HepG2 (cell line): ENCODE measurements at regions not wholly inside any gene's neighbourhood (a gene's known extent, or its start where the extent isn't known, plus 50 kb on each side); places are given as distances from the start of the nearest gene placed in this dataset.

Experiments
- AHR ChIP-seq: IDR thresholded peaks from 2 replicates; pipeline ENCODE4 v1.6.1; 2018; ENCODE audit warnings: missing genetic modification reagents, missing compliant biosample characterization
- DMAP1 ChIP-seq: IDR thresholded peaks from 2 replicates; pipeline ENCODE4 v1.6.1; 2016
- FOXA1 ChIP-seq, 2 experiments: fragments of 450-650 bp in 1 of 2; sonication (generic) in 1 of 2; formaldehyde crosslinking in 1 of 2; IDR thresholded peaks; 2 replicates each; pipeline versions ENCODE4 v1.4.0 to v1.6.1; 2016 to 2020; ENCODE audit warnings: missing genetic modification reagents in 1 of 2
- HDAC6 ChIP-seq: fragments of 200-600 bp; sonication (generic); IDR thresholded peaks from 2 replicates; pipeline ENCODE4 v1.7.0; 2017; ENCODE audit warnings: mild to moderate bottlenecking, antibody characterized with exemption, low read length, low read depth
- HMG20A ChIP-seq: IDR thresholded peaks from 2 replicates; pipeline ENCODE4 v1.6.1; 2016; ENCODE audit warnings: borderline replicate concordance
- MED1 ChIP-seq: sonication (generic); formaldehyde crosslinking; IDR thresholded peaks from 2 replicates; pipeline ENCODE4 v1.4.0; 2020; ENCODE audit warnings: missing genetic modification reagents
- NFATC3 ChIP-seq: sonication (generic); formaldehyde crosslinking; IDR thresholded peaks from 2 replicates; pipeline ENCODE4 v1.5.1; 2020; ENCODE audit warnings: mild to moderate bottlenecking, missing genetic modification reagents
- POLR2AphosphoS5 ChIP-seq: IDR thresholded peaks from 2 replicates; pipeline ENCODE4 v1.6.1; 2012; ENCODE audit warnings: low read depth, low read length
- SALL1 ChIP-seq: sonication (generic); formaldehyde crosslinking; IDR thresholded peaks from 2 replicates; pipeline ENCODE4 v1.8.0; 2022; ENCODE audit warnings: mild to moderate bottlenecking, missing genetic modification reagents
- SIN3B ChIP-seq: fragments of 150-350 bp; IDR thresholded peaks from 2 replicates; pipeline ENCODE4 v1.6.1; 2014; ENCODE audit warnings: low read length
- TCF7 ChIP-seq: sonication (generic); IDR thresholded peaks from 2 replicates; pipeline ENCODE4 v1.6.1; 2016; ENCODE audit warnings: antibody characterized with exemption, low read depth
- ZNF329 ChIP-seq: sonication (generic); formaldehyde crosslinking; IDR thresholded peaks from 2 replicates; pipeline ENCODE4 v1.9.0; 2021; ENCODE audit warnings: low read depth, mild to moderate bottlenecking, missing genetic modification reagents
- ZNF382 ChIP-seq: sonication (generic); formaldehyde crosslinking; IDR thresholded peaks from 2 replicates; pipeline ENCODE4 v1.5.0; 2020; ENCODE audit warnings: missing genetic modification reagents, mild to moderate bottlenecking, borderline replicate concordance
- ZNF616 ChIP-seq: sonication (generic); formaldehyde crosslinking; IDR thresholded peaks from 2 replicates; pipeline ENCODE4 v1.5.0; 2020; ENCODE audit warnings: low read depth, mild to moderate bottlenecking, missing genetic modification reagents
- ZNF776 ChIP-seq: sonication (generic); formaldehyde crosslinking; IDR thresholded peaks from 2 replicates; pipeline ENCODE4 v1.4.0; 2020; ENCODE audit warnings: mild to moderate bottlenecking, missing genetic modification reagents
- TF ChIP-seq, protein P1 (sequence below): sonication (generic); formaldehyde crosslinking; IDR thresholded peaks from 2 replicates; pipeline ENCODE4 v1.4.0; 2020; ENCODE audit warnings: low read depth, mild to moderate bottlenecking, missing genetic modification reagents
- TF ChIP-seq, protein P2 (sequence below): sonication (generic); formaldehyde crosslinking; IDR thresholded peaks from 2 replicates; pipeline ENCODE4 v1.5.0; 2020; ENCODE audit warnings: mild to moderate bottlenecking, missing genetic modification reagents, borderline replicate concordance
- TF ChIP-seq, protein P3 (sequence below): sonication (generic); formaldehyde crosslinking; IDR thresholded peaks from 2 replicates; pipeline ENCODE4 v1.5.0; 2020; ENCODE audit warnings: mild to moderate bottlenecking, missing genetic modification reagents

DNA sequence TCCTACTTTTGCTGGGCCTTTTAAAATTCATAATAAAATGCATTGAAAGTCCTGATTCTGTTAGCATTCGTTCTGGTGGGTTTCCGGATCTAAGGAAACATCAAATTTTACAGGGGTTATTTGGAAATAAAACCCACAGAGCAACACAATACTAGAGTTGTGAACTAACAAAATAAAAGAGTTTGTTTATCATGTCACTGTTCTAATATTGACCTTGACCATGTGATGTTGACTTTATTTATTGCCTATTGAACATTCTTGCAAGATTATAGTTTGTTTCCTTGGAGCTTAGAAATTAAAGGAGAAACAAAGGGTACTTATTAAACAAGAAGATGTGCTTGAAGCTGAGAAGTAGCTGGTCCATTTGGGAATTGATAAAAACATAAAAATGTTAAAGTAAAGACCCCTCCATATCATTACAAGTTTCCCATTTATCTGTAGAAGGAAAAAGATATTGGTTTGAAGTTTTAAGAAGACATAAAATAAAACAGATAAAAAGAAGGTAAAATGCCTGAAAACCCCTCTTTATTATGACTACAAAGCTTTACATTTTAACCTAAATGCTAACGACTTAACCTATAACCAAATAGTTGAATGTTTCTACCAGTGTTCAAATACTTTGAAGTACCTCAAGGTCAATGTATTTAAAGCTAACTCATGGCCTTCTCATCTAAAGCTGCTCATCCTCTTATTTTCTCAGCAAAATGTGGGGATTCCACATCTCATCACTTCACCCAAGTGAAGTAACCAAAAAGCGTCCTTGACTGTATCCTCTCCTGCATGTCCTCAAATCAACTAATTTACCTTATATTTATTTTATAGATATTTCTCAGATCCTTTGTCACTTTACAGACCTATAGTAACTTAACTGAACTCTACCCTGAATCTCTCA is 179.6 kb downstream of the GASK1B start (continued):
- peak; percentile 78 for TF ChIP-seq FOXA1 (IDR thresholded peaks at IDR 0.05)
- TF ChIP-seq FOXA1 (CRISPR knock-in tag; IDR thresholded peaks at IDR 0.05) = peak; percentile 82
- no peak for TF ChIP-seq HDAC6
- TF ChIP-seq ZNF329 (CRISPR knock-in tag) = no peak
- TF ChIP-seq SALL1 (CRISPR knock-in tag) = no peak
- TF ChIP-seq, protein P1, sequence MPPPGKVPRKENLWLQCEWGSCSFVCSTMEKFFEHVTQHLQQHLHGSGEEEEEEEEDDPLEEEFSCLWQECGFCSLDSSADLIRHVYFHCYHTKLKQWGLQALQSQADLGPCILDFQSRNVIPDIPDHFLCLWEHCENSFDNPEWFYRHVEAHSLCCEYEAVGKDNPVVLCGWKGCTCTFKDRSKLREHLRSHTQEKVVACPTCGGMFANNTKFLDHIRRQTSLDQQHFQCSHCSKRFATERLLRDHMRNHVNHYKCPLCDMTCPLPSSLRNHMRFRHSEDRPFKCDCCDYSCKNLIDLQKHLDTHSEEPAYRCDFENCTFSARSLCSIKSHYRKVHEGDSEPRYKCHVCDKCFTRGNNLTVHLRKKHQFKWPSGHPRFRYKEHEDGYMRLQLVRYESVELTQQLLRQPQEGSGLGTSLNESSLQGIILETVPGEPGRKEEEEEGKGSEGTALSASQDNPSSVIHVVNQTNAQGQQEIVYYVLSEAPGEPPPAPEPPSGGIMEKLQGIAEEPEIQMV (CRISPR knock-in tag) = no peak
- no peak for TF ChIP-seq ZNF616 (CRISPR knock-in tag)
- TF ChIP-seq ZNF776 (CRISPR knock-in tag) = no peak
- no peak for TF ChIP-seq POLR2AphosphoS5
- TF ChIP-seq, protein P2, sequence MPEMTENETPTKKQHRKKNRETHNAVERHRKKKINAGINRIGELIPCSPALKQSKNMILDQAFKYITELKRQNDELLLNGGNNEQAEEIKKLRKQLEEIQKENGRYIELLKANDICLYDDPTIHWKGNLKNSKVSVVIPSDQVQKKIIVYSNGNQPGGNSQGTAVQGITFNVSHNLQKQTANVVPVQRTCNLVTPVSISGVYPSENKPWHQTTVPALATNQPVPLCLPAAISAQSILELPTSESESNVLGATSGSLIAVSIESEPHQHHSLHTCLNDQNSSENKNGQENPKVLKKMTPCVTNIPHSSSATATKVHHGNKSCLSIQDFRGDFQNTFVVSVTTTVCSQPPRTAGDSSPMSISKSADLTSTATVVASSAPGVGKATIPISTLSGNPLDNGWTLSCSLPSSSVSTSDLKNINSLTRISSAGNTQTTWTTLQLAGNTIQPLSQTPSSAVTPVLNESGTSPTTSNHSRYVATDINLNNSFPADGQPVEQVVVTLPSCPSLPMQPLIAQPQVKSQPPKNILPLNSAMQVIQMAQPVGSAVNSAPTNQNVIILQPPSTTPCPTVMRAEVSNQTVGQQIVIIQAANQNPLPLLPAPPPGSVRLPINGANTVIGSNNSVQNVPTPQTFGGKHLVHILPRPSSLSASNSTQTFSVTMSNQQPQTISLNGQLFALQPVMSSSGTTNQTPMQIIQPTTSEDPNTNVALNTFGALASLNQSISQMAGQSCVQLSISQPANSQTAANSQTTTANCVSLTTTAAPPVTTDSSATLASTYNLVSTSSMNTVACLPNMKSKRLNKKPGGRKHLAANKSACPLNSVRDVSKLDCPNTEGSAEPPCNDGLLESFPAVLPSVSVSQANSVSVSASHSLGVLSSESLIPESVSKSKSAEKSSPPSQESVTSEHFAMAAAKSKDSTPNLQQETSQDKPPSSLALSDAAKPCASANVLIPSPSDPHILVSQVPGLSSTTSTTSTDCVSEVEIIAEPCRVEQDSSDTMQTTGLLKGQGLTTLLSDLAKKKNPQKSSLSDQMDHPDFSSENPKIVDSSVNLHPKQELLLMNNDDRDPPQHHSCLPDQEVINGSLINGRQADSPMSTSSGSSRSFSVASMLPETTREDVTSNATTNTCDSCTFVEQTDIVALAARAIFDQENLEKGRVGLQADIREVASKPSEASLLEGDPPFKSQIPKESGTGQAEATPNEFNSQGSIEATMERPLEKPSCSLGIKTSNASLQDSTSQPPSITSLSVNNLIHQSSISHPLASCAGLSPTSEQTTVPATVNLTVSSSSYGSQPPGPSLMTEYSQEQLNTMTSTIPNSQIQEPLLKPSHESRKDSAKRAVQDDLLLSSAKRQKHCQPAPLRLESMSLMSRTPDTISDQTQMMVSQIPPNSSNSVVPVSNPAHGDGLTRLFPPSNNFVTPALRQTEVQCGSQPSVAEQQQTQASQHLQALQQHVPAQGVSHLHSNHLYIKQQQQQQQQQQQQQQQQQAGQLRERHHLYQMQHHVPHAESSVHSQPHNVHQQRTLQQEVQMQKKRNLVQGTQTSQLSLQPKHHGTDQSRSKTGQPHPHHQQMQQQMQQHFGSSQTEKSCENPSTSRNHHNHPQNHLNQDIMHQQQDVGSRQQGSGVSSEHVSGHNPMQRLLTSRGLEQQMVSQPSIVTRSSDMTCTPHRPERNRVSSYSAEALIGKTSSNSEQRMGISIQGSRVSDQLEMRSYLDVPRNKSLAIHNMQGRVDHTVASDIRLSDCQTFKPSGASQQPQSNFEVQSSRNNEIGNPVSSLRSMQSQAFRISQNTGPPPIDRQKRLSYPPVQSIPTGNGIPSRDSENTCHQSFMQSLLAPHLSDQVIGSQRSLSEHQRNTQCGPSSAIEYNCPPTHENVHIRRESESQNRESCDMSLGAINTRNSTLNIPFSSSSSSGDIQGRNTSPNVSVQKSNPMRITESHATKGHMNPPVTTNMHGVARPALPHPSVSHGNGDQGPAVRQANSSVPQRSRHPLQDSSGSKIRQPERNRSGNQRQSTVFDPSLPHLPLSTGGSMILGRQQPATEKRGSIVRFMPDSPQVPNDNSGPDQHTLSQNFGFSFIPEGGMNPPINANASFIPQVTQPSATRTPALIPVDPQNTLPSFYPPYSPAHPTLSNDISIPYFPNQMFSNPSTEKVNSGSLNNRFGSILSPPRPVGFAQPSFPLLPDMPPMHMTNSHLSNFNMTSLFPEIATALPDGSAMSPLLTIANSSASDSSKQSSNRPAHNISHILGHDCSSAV (CRISPR knock-in tag) = no peak
- TF ChIP-seq MED1 (CRISPR knock-in tag) = peak; percentile 37; the same call in 1 of the 2 replicates
- TF ChIP-seq NFATC3 (CRISPR knock-in tag) = no peak
- TF ChIP-seq AHR (CRISPR knock-in tag) = no peak
- TF ChIP-seq ZNF382 (CRISPR knock-in tag) = no peak
- no peak for TF ChIP-seq SIN3B
- no peak for TF ChIP-seq DMAP1 (CRISPR knock-in tag)
- peak; percentile 62 for TF ChIP-seq TCF7
- TF ChIP-seq HMG20A (CRISPR knock-in tag) = peak; percentile 55
- TF ChIP-seq, protein P3, sequence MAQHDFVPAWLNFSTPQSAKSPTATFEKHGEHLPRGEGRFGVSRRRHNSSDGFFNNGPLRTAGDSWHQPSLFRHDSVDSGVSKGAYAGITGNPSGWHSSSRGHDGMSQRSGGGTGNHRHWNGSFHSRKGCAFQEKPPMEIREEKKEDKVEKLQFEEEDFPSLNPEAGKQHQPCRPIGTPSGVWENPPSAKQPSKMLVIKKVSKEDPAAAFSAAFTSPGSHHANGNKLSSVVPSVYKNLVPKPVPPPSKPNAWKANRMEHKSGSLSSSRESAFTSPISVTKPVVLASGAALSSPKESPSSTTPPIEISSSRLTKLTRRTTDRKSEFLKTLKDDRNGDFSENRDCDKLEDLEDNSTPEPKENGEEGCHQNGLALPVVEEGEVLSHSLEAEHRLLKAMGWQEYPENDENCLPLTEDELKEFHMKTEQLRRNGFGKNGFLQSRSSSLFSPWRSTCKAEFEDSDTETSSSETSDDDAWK (CRISPR knock-in tag) = no peak
